ENCODE measurements at regions not wholly inside any gene's neighbourhood (a gene's known extent, or its start where the extent isn't known, plus 50 kb on each side); places are given as distances from the start of the nearest gene placed in this dataset.
"Not testable (repeated sequence)": the region's sequence is repeated elsewhere in the genome, so short reads cannot be mapped to it uniquely, and the experiment has no call there.

DNA sequence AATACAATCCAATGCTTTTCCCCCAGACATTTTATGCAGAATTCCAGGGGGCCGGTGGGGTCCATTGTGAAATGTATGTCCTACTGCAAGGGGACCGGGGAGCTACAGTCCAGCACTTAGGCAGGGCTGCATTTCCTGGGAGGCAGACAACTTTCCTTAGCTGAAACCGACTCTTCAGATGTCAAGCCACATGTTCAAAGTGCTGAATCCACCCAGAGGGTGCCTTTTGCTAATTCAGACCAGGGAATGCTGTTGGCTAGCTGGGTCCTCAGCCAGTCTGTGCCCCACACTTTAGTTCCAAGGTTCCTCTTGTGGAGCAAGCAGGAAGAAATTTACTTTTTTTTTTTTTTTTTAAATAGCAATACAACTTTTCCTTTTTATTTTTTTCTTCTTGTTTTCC is 219.5 kb upstream of the LRTM1 start:
- DNase-seq: no peak

DNA sequence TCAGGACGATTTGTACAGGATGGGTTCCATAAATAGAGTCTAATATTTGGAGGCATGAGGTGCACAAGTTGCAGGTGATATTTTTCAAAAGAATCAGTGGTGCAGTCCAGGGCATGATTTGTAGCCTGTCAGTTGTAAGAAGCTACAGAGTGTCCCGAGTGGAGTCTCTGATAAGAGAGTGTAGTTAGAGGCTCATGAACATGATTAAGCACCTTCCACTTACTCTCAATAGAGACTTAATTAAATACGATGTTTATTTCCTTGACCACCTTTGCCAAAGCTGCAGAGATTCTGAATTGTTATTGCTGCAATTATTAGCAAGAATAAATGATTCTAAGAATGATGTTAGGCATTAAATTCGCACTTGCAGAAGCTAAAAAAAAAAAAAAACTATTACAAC is 218.4 kb upstream of the LRTM1 start:
- DNase-seq: no peak

DNA sequence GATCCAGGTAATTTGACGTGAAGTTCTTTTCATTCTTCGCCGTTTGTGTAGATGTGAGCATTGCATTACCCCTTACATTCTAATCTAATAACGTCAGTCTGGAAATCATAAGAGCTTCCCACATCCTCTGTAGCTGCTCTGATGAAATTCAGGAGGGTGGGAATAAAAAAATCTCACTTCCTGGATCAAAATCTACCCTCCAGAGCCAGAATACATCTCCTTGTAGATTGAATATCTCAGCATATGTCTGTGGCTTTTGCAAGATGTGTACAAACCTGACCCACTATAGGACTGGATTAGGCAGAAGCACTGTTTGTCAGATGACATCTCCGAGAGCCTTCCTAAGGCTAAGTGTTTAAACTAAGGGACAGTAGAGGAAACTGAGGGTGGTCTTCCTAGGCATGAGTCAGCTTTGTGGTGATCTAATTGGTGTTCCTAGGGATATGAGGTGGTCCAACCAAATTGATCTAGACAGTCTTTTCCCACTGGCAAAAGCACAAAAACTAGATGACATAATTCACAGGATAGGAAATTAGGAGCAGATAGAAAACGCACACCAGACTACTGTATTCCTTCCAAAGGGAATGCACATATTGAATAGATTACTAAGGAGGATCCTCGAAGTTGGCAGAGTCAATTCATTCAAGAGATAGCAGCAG is 216.3 kb upstream of the LRTM1 start:
- DNase-seq: no peak

- DNase-seq: no peak
Measured at GRCh38 chr3:55143336-55143735, 215.5 kb upstream of the LRTM1 start.

DNA sequence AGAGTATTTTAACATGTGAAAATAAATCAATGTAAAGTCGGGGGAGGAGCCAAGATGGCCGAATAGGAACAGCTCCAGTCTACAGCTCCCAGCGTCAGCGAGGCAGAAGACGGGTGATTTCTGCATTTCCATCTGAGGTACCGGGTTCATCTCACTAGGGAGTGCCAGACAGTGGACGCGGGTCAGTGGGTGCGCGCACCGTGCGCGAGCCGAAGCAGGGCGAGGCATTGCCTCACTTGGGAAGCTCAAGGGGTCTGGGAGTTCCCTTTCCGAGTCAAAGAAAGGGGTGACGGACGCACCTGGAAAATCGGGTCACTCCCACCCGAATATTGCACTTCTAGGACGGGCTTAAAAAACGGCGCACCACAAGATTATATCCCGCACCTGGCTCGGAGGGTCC is 208.4 kb upstream of the LRTM1 start:
- not testable (repeated sequence) for DNase-seq

- DNase-seq: peak; percentile 1
Measured at GRCh38 chr3:55128225-55128823, 200.5 kb upstream of the LRTM1 start.

- no peak for DNase-seq
Measured at GRCh38 chr3:55127565-55127964, 199.7 kb upstream of the LRTM1 start.

DNA sequence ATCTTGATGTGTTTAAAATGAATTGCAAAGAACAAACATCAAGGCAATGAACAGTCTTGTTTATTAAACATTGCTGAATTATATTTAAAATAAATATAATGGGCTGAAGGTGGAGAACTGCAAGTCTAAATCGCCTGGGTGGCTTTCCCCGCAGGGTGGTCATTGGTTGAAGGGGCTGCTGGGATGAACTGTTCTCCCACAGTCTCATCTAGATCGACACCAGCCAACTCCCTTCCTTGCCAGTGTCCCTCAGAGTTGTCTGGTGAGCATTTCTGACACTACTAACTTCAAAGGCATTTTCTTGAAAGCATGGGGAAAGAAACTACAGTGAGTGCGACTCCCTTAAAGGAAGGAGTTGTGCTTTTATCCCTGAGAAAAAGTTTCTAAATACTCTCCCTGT is 196.5 kb upstream of the LRTM1 start:
- no peak for DNase-seq

All from NCI-H2171 treated with DMSO at 0.1 percent for 48 hours (cell line).